ENCODE measurements at regions not wholly inside any gene's neighbourhood (a gene's known extent, or its start where the extent isn't known, plus 50 kb on each side); places are given as distances from the start of the nearest gene placed in this dataset.

DNA sequence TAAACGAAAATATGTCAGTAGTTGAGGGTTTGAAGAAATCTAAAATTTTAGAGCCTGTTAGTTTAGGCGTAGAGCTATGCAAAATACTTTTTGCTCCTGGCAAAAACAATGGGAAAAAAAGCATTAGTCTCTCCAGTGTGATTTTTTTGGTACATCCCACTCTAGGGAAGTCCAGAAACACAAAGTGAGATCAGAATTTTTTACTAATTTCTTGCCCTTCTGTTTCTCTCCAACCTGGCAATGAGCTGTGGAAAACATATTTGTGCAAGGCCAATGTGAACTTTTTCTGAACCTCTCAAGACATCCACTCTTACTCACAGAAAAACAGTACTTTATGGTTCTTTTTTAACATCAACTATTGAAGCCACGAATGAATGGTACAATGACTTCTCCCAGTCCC, 56.9 kb upstream of the DCN start:
- TF ChIP-seq POLR2A (IDR thresholded peaks at IDR 0.05) (no peak), EP300 (IDR thresholded peaks at IDR 0.05) (no peak)
